Gastroesophageal sphincter (tissue), 4 donors: ENCODE measurements at regions not wholly inside any gene's neighbourhood (a gene's known extent, or its start where the extent isn't known, plus 50 kb on each side); places are given as distances from the start of the nearest gene placed in this dataset.

ENCODE experiments used
- ATAC-seq: fragments of 150-250 bp; one replicate; pipeline ENCODE4 v1.9.1; 2016; ENCODE audit warnings: mild to moderate bottlenecking, moderate library complexity
- H3K27ac ChIP-seq, 4 donors: fragments of 200-600 bp; sonication (generic) in 3 of 4; 1 replicate in 3 of 4; 2 replicates in 1 of 4; pipeline ENCODE4 v1.5.1; 2016 to 2019
- H3K27me3 ChIP-seq: fragments of 200-600 bp; sonication (generic); one replicate; pipeline ENCODE4 v1.5.1; 2019
- H3K36me3 ChIP-seq, 2 donors: fragments of 200-600 bp; sonication (generic); one replicate each; pipeline ENCODE4 v1.5.1; 2019; ENCODE audit warnings: control low read depth in 1 of 2
- H3K4me1 ChIP-seq, 3 donors: fragments of 200-600 bp; sonication (generic); 1 replicate in 2 of 3; 2 replicates in 1 of 3; pipeline ENCODE4 v1.5.1; 2016 to 2019; ENCODE audit warnings: control low read depth in 2 of 3
- H3K4me3 ChIP-seq, 2 donors: fragments of 200-600 bp; sonication (generic); one replicate each; pipeline ENCODE4 v1.5.1; 2019; ENCODE audit warnings: mild to moderate bottlenecking in 1 of 2, moderate library complexity in 1 of 2
- H3K9me3 ChIP-seq, 3 donors: fragments of 200-600 bp; sonication (generic); one replicate each; pipeline ENCODE4 v1.5.1; 2017 to 2019; ENCODE audit warnings: control low read depth in 2 of 3
- CTCF ChIP-seq, 4 experiments: fragments of 200-600 bp in 2 of 4; fragments of 450-650 bp in 2 of 4; sonication (generic) in 1 of 4; IDR thresholded peaks; one replicate each; pipeline ENCODE4 v1.5.1; 2017 to 2019; ENCODE audit warnings: antibody characterized with exemption in 4 of 4, mild to moderate bottlenecking in 2 of 4, moderate library complexity in 2 of 4
- EP300 ChIP-seq: sonication (generic); formaldehyde crosslinking; IDR thresholded peaks from one replicate; pipeline ENCODE4 v1.6.1; 2017; ENCODE audit warnings: antibody characterized with exemption, mild to moderate bottlenecking
- POLR2A ChIP-seq, 2 donors: fragments of 450-650 bp; IDR thresholded peaks; one replicate each; pipeline ENCODE4 v1.6.1; 2017; ENCODE audit warnings: antibody characterized with exemption in 2 of 2, mild to moderate bottlenecking in 2 of 2, moderate library complexity in 1 of 2
- POLR2AphosphoS5 ChIP-seq: sonication (generic); formaldehyde crosslinking; IDR thresholded peaks from one replicate; pipeline ENCODE4 v1.6.1; 2017; ENCODE audit warnings: antibody characterized with exemption
- WGBS, 2 donors: methylation state at CpG; one replicate each; pipeline ENCODE4 v1.1.5; 2018; ENCODE audit warnings: low coverage in 1 of 2; 5-methylcytosine and 5-hydroxymethylcytosine counted together

GRCh38 chr9:94014920-94015319 lies 59.8 kb upstream of the BARX1 start:
- WGBS, 2 donors: 65 to 68% methylated on average over 4 of the region's 4 CpGs
- TF ChIP-seq CTCF (IDR thresholded peaks at IDR 0.05) (no peak), EP300 (no peak), POLR2A (IDR thresholded peaks at IDR 0.05) (no peak), POLR2AphosphoS5 (no peak)
- Histone ChIP-seq H3K27ac (no peak overlapping the region), H3K36me3 (no peaks in the 10 kb centered on the region), H3K9me3 (no peaks in the 10 kb centered on the region), H3K27me3 (no peaks in the 10 kb centered on the region), H3K4me1 (peaks cover 9 to 49% (median 17%) of the 10 kb centered on the region in 3 donors), H3K4me3 (no peak overlapping the region)
- ATAC-seq: no peak

- Histone ChIP-seq H3K27me3 (no peaks in the 10 kb centered on the region), H3K36me3 (no peaks in the 10 kb centered on the region), H3K4me1 (peaks cover 9 to 44% (median 13%) of the 10 kb centered on the region in 3 donors), H3K9me3 (no peaks in the 10 kb centered on the region), H3K27ac (no peak overlapping the region), H3K4me3 (no peak overlapping the region)
- no peak for ATAC-seq
- 83 to 100% methylated on average over 1 of the region's 1 CpG for WGBS, 2 donors
- TF ChIP-seq CTCF (IDR thresholded peaks at IDR 0.05) (peak; percentile 25 to 61 (median 56)), POLR2A (IDR thresholded peaks at IDR 0.05) (no peak)
These were observed 59.0 kb upstream of the BARX1 start for GRCh38 chr9:94014066-94014654.

GRCh38 chr9:94010980-94011533 lies 55.9 kb upstream of the BARX1 start:
- Histone ChIP-seq H3K9me3 (no peaks in the 10 kb centered on the region), H3K4me1 (peaks cover 0 to 20% (median 6%) of the 10 kb centered on the region in 3 donors), H3K36me3 (no peaks in the 10 kb centered on the region), H3K27me3 (no peaks in the 10 kb centered on the region), H3K27ac (peak overlapping the region; percentile 55 to 81 (median 60)), H3K4me3 (no peak overlapping the region)
- 26 to 28% methylated on average over 4 of the region's 4 CpGs for WGBS, 2 donors
- TF ChIP-seq CTCF (IDR thresholded peaks at IDR 0.05) (no peak), POLR2A (IDR thresholded peaks at IDR 0.05) (no peak), EP300 (no peak), POLR2AphosphoS5 (peak; percentile 83)
- peak; percentile 84 for ATAC-seq

GRCh38 chr9:94005272-94005901 lies 50.2 kb upstream of the BARX1 start:
- 87 to 93% methylated on average over 2 to 3 of the region's 3 CpGs for WGBS, 2 donors
- Histone ChIP-seq H3K27me3 (no peaks in the 10 kb centered on the region), H3K9me3 (peaks cover 0 to 2% (median 0%) of the 10 kb centered on the region in 3 donors), H3K4me3 (no peak overlapping the region), H3K27ac (no peak overlapping the region), H3K4me1 (peaks cover 0 to under 1% (median 0%) of the 10 kb centered on the region in 3 donors), H3K36me3 (no peaks in the 10 kb centered on the region)
- ATAC-seq: no peak
- TF ChIP-seq EP300: no peak
